H1 (cell line): ENCODE measurements at regions not wholly inside any gene's neighbourhood (a gene's known extent, or its start where the extent isn't known, plus 50 kb on each side); places are given as distances from the start of the nearest gene placed in this dataset.

Experiments
- CTCF ChIA-PET: fragments of 300-600 bp; sonication (Branson Sonifier 250); formaldehyde crosslinking; loops from one replicate; lab custom pipeline; 2021; ENCODE audit not compliant: partially characterized antibody; lab: Charles Lee
- POLR2A ChIA-PET: fragments of 300-600 bp; sonication (Branson Sonifier 250); formaldehyde crosslinking; loops from one replicate; lab custom pipeline; 2021; ENCODE audit warnings: inconsistent platforms; ENCODE audit not compliant: partially characterized antibody; lab: Charles Lee
- DNase-seq, 2 experiments: peaks; one replicate each; pipeline versions ENCODE4 v3.0.0 to v3.0.0-alpha.2; 2010 to 2022; ENCODE audit warnings: low spot score in 2 of 2, low read depth in 1 of 2, mixed read lengths in 1 of 2
- FAIRE-seq: peaks from 2 replicates; lab custom pipeline; 2011; peaks lifted over from hg19 to GRCh38; lab: Jason Lieb, UNC
- H2AFZ ChIP-seq: 2 replicates; pipeline ENCODE4 v1.8.1; 2012; ENCODE audit warnings: low read length, inconsistent platforms
- H2AK5ac ChIP-seq: 2 replicates; pipeline ENCODE4 v1.6.1; 2013; ENCODE audit warnings: low read depth, low read length
- H2BK120ac ChIP-seq: replicated peaks from 2 replicates; pipeline ENCODE3; 2013; ENCODE audit warnings: low read depth, low read length, inconsistent platforms
- H2BK12ac ChIP-seq: 2 replicates; pipeline ENCODE4 v1.6.1; 2013; ENCODE audit warnings: low read depth, low read length
- H2BK15ac ChIP-seq: 2 replicates; pipeline ENCODE4 v1.6.1; 2013; ENCODE audit warnings: low read length
- H2BK20ac ChIP-seq: 2 replicates; pipeline ENCODE4 v1.6.1; 2013; ENCODE audit warnings: low read length
- H2BK5ac ChIP-seq: 2 replicates; pipeline ENCODE4 v1.6.1; 2013; ENCODE audit warnings: low read depth, low read length
- H3K14ac ChIP-seq: 2 replicates; pipeline ENCODE4 v1.6.1; 2013; ENCODE audit warnings: inconsistent platforms; ENCODE audit not compliant: insufficient read length
- H3K18ac ChIP-seq: 2 replicates; pipeline ENCODE4 v1.6.1; 2013; ENCODE audit warnings: low read length; ENCODE audit errors: extremely low read depth
- H3K23ac ChIP-seq: 2 replicates; pipeline ENCODE4 v1.6.1; 2013; ENCODE audit warnings: inconsistent platforms; ENCODE audit not compliant: insufficient read length
- H3K23me2 ChIP-seq: 2 replicates; pipeline ENCODE4 v1.6.1; 2013; ENCODE audit warnings: low read depth, low read length
- H3K27ac ChIP-seq: 2 replicates; pipeline ENCODE4 v1.6.1; 2011; ENCODE audit warnings: low read depth, low read length, inconsistent platforms
- H3K27me3 ChIP-seq, 4 experiments: replicated peaks in 1 of 4; 1 replicate in 1 of 4; 2 replicates in 3 of 4; pipeline versions ENCODE4 v1.6.1 to v1.8.1; 2011 to 2013; ENCODE audit warnings: low read length in 3 of 4, mild to moderate bottlenecking in 3 of 4, inconsistent platforms in 2 of 4, mixed read lengths in 2 of 4, moderate library complexity in 1 of 4; ENCODE audit not compliant: control insufficient read depth in 3 of 4, insufficient read depth in 3 of 4; ENCODE audit errors: extremely low read depth in 1 of 4
- H3K36me3 ChIP-seq, 4 experiments: 2 replicates each; pipeline versions ENCODE4 v1.6.1 to v1.8.1; 2011 to 2013; ENCODE audit warnings: mild to moderate bottlenecking in 4 of 4, low read length in 3 of 4, moderate library complexity in 2 of 4, control low read depth in 1 of 4, inconsistent platforms in 1 of 4; ENCODE audit not compliant: insufficient read depth in 4 of 4, control insufficient read depth in 2 of 4
- H3K4ac ChIP-seq: replicated peaks from 2 replicates; pipeline ENCODE3; 2013; ENCODE audit warnings: low read length, low read depth, mixed read lengths, inconsistent platforms; ENCODE audit not compliant: insufficient read length
- H3K4me1 ChIP-seq, 4 experiments: replicated peaks in 1 of 4; 1 replicate in 1 of 4; 2 replicates in 3 of 4; pipeline versions ENCODE4 v1.6.1 to v1.8.1; 2011 to 2013; ENCODE audit warnings: low read length in 3 of 4, inconsistent platforms in 2 of 4, mixed read lengths in 1 of 4; ENCODE audit not compliant: insufficient read depth in 4 of 4, control insufficient read depth in 3 of 4
- H3K4me2 ChIP-seq, 2 experiments: 2 replicates each; pipeline versions ENCODE4 v1.6.1 to v1.8.1; 2011 to 2013; ENCODE audit warnings: low read depth in 2 of 2, low read length in 2 of 2, control low read depth in 1 of 2, inconsistent platforms in 1 of 2, mild to moderate bottlenecking in 1 of 2; ENCODE audit not compliant: insufficient read depth in 1 of 2
- H3K4me3 ChIP-seq, 4 experiments: fragments of 200-600, 300-600 bp in 1 of 4; sonication (generic), shearing (Covaris generic), sonication (Bioruptor Twin) in 1 of 4; 2 replicates each; pipeline versions ENCODE4 v1.5.1 to v1.8.1; 2011 to 2016; ENCODE audit warnings: low read length in 4 of 4, low read depth in 3 of 4, control low read depth in 2 of 4, inconsistent platforms in 2 of 4, mild to moderate bottlenecking in 2 of 4, mixed read lengths in 1 of 4, moderate library complexity in 1 of 4; ENCODE audit not compliant: insufficient read depth in 2 of 4; ENCODE audit errors: extremely low read depth in 1 of 4
- H3K56ac ChIP-seq: replicated peaks from 2 replicates; pipeline ENCODE3; 2013; ENCODE audit warnings: low read depth, mild to moderate bottlenecking, mixed read lengths, low read length, inconsistent platforms; ENCODE audit not compliant: insufficient read length
- H3K79me1 ChIP-seq: 2 replicates; pipeline ENCODE4 v1.6.1; 2013; ENCODE audit warnings: low read depth, low read length, control low read depth
- H3K79me2 ChIP-seq, 2 experiments: 2 replicates each; pipeline versions ENCODE4 v1.6.1 to v1.8.1; 2012 to 2013; ENCODE audit warnings: low read length in 2 of 2, mild to moderate bottlenecking in 2 of 2, inconsistent platforms in 1 of 2; ENCODE audit not compliant: insufficient read depth in 2 of 2, control insufficient read depth in 1 of 2
- H3K9ac ChIP-seq, 4 experiments: replicated peaks in 1 of 4; 1 replicate in 1 of 4; 2 replicates in 3 of 4; pipeline versions ENCODE4 v1.6.1 to v1.8.1; 2011 to 2013; ENCODE audit warnings: low read depth in 3 of 4, low read length in 3 of 4, control low read depth in 2 of 4, mild to moderate bottlenecking in 2 of 4, moderate library complexity in 2 of 4, inconsistent platforms in 1 of 4; ENCODE audit errors: extremely low read depth in 1 of 4
- H3K9me3 ChIP-seq, 2 experiments: 2 replicates each; pipeline versions ENCODE4 v1.6.1 to v1.8.1; 2012 to 2013; ENCODE audit warnings: mild to moderate bottlenecking in 2 of 2, moderate library complexity in 2 of 2, control low read depth in 1 of 2, inconsistent platforms in 1 of 2, low read depth in 1 of 2, low read length in 1 of 2, mixed read lengths in 1 of 2; ENCODE audit not compliant: insufficient read depth in 2 of 2
- H4K20me1 ChIP-seq, 2 experiments: replicated peaks in 1 of 2; 2 replicates each; pipeline versions ENCODE3 to v1.8.1; 2011 to 2013; ENCODE audit warnings: inconsistent platforms in 2 of 2, low read length in 2 of 2, mild to moderate bottlenecking in 1 of 2; ENCODE audit not compliant: insufficient read depth in 2 of 2, control insufficient read depth in 1 of 2
- H4K5ac ChIP-seq: 2 replicates; pipeline ENCODE4 v1.6.1; 2013; ENCODE audit warnings: low read length, low read depth, mixed read lengths, inconsistent platforms; ENCODE audit not compliant: insufficient read length
- H4K8ac ChIP-seq: 2 replicates; pipeline ENCODE4 v1.8.0; 2013; ENCODE audit warnings: mild to moderate bottlenecking, moderate library complexity, low read length, inconsistent platforms; ENCODE audit not compliant: insufficient read depth; ENCODE audit errors: extremely low read depth
- H4K91ac ChIP-seq: replicated peaks from 2 replicates; pipeline ENCODE3; 2013; ENCODE audit warnings: low read length, mixed read lengths, inconsistent platforms; ENCODE audit not compliant: insufficient read length
- ASH2L ChIP-seq: fragments of 200-600, 300-600 bp; sonication (generic); IDR thresholded peaks from one replicate; pipeline ENCODE4 v1.7.1; 2017; ENCODE audit warnings: low read length
- BACH1 ChIP-seq: IDR thresholded peaks from 2 replicates; pipeline ENCODE4 v1.6.1; 2012; ENCODE audit warnings: low read length, improper control_type of control experiment
- CBX8 ChIP-seq: fragments of 300-800, 300-1000 bp; sonication (generic); IDR thresholded peaks from 2 replicates; pipeline ENCODE4 v1.7.1; 2016; ENCODE audit warnings: low read depth, low read length, borderline replicate concordance
- KDM4A ChIP-seq: IDR thresholded peaks from one replicate; pipeline ENCODE4 v1.7.1; 2012; ENCODE audit warnings: low read depth, mild to moderate bottlenecking, moderate library complexity, low read length, inconsistent platforms; ENCODE audit not compliant: severe bottlenecking
- RAD21 ChIP-seq, 2 experiments: IDR thresholded peaks in 1 of 2; conservative IDR thresholded peaks in 1 of 2; 2 replicates each; pipeline ENCODE4 v1.6.1; 2011; ENCODE audit warnings: low read depth in 2 of 2, low read length in 2 of 2, improper control_type of control experiment in 1 of 2, inconsistent platforms in 1 of 2, mild to moderate bottlenecking in 1 of 2, moderate library complexity in 1 of 2
- SAP30 ChIP-seq: fragments of 300-600 bp; sonication (generic); IDR thresholded peaks from 2 replicates; pipeline ENCODE4 v1.7.1; 2012; ENCODE audit warnings: low read length, moderate library complexity, mild to moderate bottlenecking, inconsistent platforms; ENCODE audit not compliant: insufficient read depth, insufficient replicate concordance
- SRF ChIP-seq: IDR thresholded peaks from 2 replicates; pipeline ENCODE4 v1.6.1; 2011; ENCODE audit warnings: mild to moderate bottlenecking, low read depth, low read length, moderate library complexity
- USF2 ChIP-seq: IDR thresholded peaks from 2 replicates; pipeline ENCODE4 v1.6.1; 2011; ENCODE audit warnings: low read length, improper control_type of control experiment
- WGBS, 2 experiments: shearing (Covaris generic) in 1 of 2; methylation state at CpG; one replicate each; pipeline versions ENCODE4 v1.1.6 to v1.1.7; 2013 to 2015; ENCODE audit warnings: low lambda C conversion rate in 2 of 2, mixed read lengths in 2 of 2, inconsistent platforms in 1 of 2, low coverage in 1 of 2, missing lambda C conversion rate in 1 of 2; ENCODE audit not compliant: insufficient replicate concordance in 2 of 2, insufficient coverage in 1 of 2, insufficient read length in 1 of 2; ENCODE audit errors: extremely low coverage in 1 of 2, missing lambda C conversion rate in 1 of 2; 5-methylcytosine and 5-hydroxymethylcytosine counted together

- POLR2A ChIA-PET, result no interaction called here
- TF ChIP-seq RAD21 (IDR thresholded peaks at IDR 0.05 in 1 of 2, conservative IDR thresholded peaks at IDR 0.05 in 1 of 2; ENCODE audit: low read depth in 2 of 2, low read length in 2 of 2) (no peak), USF2 (no peak), SRF (no peak), ASH2L (no peak), BACH1 (no peak), KDM4A (no peak), CBX8 (no peak), SAP30 (no peak)
Observed at GRCh38 chr3:180528843-180529242, 73.1 kb upstream of the TTC14 start.

More at GRCh38 chr3:180528843-180529242, 73.1 kb upstream of the TTC14 start:
- no peak overlapping the region for H2BK20ac ChIP-seq
- H3K27ac ChIP-seq, result no peak overlapping the region
- DNase-seq, result no peak
- no peak overlapping the region for H3K4me3 ChIP-seq
- no peaks in the 10 kb centered on the region for H3K79me2 ChIP-seq
- no peak overlapping the region for H3K4me2 ChIP-seq
- no peak overlapping the region for H3K56ac ChIP-seq
- H3K27me3 ChIP-seq, result no peaks in the 10 kb centered on the region
- H3K14ac ChIP-seq, result no peak overlapping the region
- no peaks in the 10 kb centered on the region for H3K36me3 ChIP-seq
- no peak overlapping the region for H2AFZ ChIP-seq
- no peaks in the 10 kb centered on the region for H3K9me3 ChIP-seq
- H3K9ac ChIP-seq, result no peak overlapping the region
- H3K18ac ChIP-seq, result no peak overlapping the region
- no peak overlapping the region for H2BK12ac ChIP-seq
- H2BK120ac ChIP-seq, result no peak overlapping the region
- H4K91ac ChIP-seq, result no peak overlapping the region
- CTCF ChIA-PET, result no interaction called here
- no peaks in the 10 kb centered on the region for H3K79me1 ChIP-seq
- H4K5ac ChIP-seq, result no peak overlapping the region
- no peak overlapping the region for H4K8ac ChIP-seq
- no peak overlapping the region for H2BK15ac ChIP-seq
- H2BK5ac ChIP-seq, result no peak overlapping the region
- no peak overlapping the region for H3K23ac ChIP-seq
- H3K4me1 ChIP-seq, result no peaks in the 10 kb centered on the region
- H3K23me2 ChIP-seq, result no peaks in the 10 kb centered on the region
- no peaks in the 10 kb centered on the region for H4K20me1 ChIP-seq
- WGBS, 2 experiments, result 90% methylated on average over 1 of the region's 1 CpG; no CpG with 5 or more reads in 1 of the 2 experiments
- no peak overlapping the region for H2AK5ac ChIP-seq
- FAIRE-seq, result no peak
- no peak overlapping the region for H3K4ac ChIP-seq
